ENCODE measurements at regions not wholly inside any gene's neighbourhood (a gene's known extent, or its start where the extent isn't known, plus 50 kb on each side); places are given as distances from the start of the nearest gene placed in this dataset.
"Not testable (repeated sequence)": the region's sequence is repeated elsewhere in the genome, so short reads cannot be mapped to it uniquely, and the experiment has no call there.

- no peak for TF ChIP-seq MYC (IDR thresholded peaks at IDR 0.05; ENCODE audit: low read depth, low read length)
- no peak for DNase-seq (ENCODE audit: low read depth)
Measured at GRCh38 chr16:5220705-5221104, 123.1 kb upstream of the EEF2KMT start.

GRCh38 chr16:5216441-5217080 is 119.0 kb upstream of the EEF2KMT start:
- no peak overlapping the region for H3K4me3 ChIP-seq (ENCODE audit: low read depth, low read length)
- TF ChIP-seq MYC (IDR thresholded peaks at IDR 0.05; ENCODE audit: low read depth, low read length) = no peak
- TF ChIP-seq POLR2A (IDR thresholded peaks at IDR 0.05; ENCODE audit: extremely low read depth, insufficient read length) = no peak
- no peak for TF ChIP-seq CTCF (IDR thresholded peaks at IDR 0.05; ENCODE audit: low read depth, low read length)
- no peak for TF ChIP-seq MAX (IDR thresholded peaks at IDR 0.05; ENCODE audit: low read depth, low read length)
- DNase-seq (ENCODE audit: low read depth) = no peak

More at GRCh38 chr16:5220705-5221104, 123.1 kb upstream of the EEF2KMT start:
- H3K4me3 ChIP-seq (ENCODE audit: low read depth, low read length) = no peak overlapping the region

GRCh38 chr16:5215901-5216300 is 118.3 kb upstream of the EEF2KMT start:
- no peak overlapping the region for H3K4me3 ChIP-seq (ENCODE audit: low read depth, low read length)
- TF ChIP-seq POLR2A (IDR thresholded peaks at IDR 0.05; ENCODE audit: extremely low read depth, insufficient read length) (no peak), MYC (IDR thresholded peaks at IDR 0.05; ENCODE audit: low read depth, low read length) (no peak), CTCF (IDR thresholded peaks at IDR 0.05; ENCODE audit: low read depth, low read length) (no peak), MAX (IDR thresholded peaks at IDR 0.05; ENCODE audit: low read depth, low read length) (no peak)
- no peak for DNase-seq (ENCODE audit: low read depth)

GRCh38 chr16:5214466-5214865 is 116.9 kb upstream of the EEF2KMT start:
- TF ChIP-seq MAX (IDR thresholded peaks at IDR 0.05; ENCODE audit: low read depth, low read length) = no peak
- no peak for TF ChIP-seq MYC (IDR thresholded peaks at IDR 0.05; ENCODE audit: low read depth, low read length)
- no peak for TF ChIP-seq CTCF (IDR thresholded peaks at IDR 0.05; ENCODE audit: low read depth, low read length)
- TF ChIP-seq POLR2A (IDR thresholded peaks at IDR 0.05; ENCODE audit: extremely low read depth, insufficient read length) = no peak
- no peak overlapping the region for H3K4me3 ChIP-seq (ENCODE audit: low read depth, low read length)
- DNase-seq (ENCODE audit: low read depth) = no peak

GRCh38 chr16:5212501-5212900 is 114.9 kb upstream of the EEF2KMT start:
- H3K4me3 ChIP-seq (ENCODE audit: low read depth, low read length); DNase-seq (ENCODE audit: low read depth): not testable (repeated sequence)

GRCh38 chr16:5207862-5208498 is 110.4 kb upstream of the EEF2KMT start:
- DNase-seq (ENCODE audit: low read depth) = peak; percentile 40
- H3K4me3 ChIP-seq (ENCODE audit: low read depth, low read length) = not testable (repeated sequence)

GRCh38 chr16:5207001-5207523 is 109.5 kb upstream of the EEF2KMT start:
- H3K4me3 ChIP-seq (ENCODE audit: low read depth, low read length) = no peak overlapping the region
- no peak for DNase-seq (ENCODE audit: low read depth)
- TF ChIP-seq MAX (IDR thresholded peaks at IDR 0.05; ENCODE audit: low read depth, low read length) = no peak
- no peak for TF ChIP-seq MYC (IDR thresholded peaks at IDR 0.05; ENCODE audit: low read depth, low read length)
- no peak for TF ChIP-seq CTCF (IDR thresholded peaks at IDR 0.05; ENCODE audit: low read depth, low read length)
- no peak for TF ChIP-seq POLR2A (IDR thresholded peaks at IDR 0.05; ENCODE audit: extremely low read depth, insufficient read length)
